Suppressor macrophage treated with lipopolysaccharide for 4 hours (primary cell): ENCODE measurements at regions not wholly inside any gene's neighbourhood (a gene's known extent, or its start where the extent isn't known, plus 50 kb on each side); places are given as distances from the start of the nearest gene placed in this dataset.

ENCODE experiments used
- DNase-seq: peaks from one replicate; pipeline ENCODE4 v3.0.0-alpha.2; 2020

DNA sequence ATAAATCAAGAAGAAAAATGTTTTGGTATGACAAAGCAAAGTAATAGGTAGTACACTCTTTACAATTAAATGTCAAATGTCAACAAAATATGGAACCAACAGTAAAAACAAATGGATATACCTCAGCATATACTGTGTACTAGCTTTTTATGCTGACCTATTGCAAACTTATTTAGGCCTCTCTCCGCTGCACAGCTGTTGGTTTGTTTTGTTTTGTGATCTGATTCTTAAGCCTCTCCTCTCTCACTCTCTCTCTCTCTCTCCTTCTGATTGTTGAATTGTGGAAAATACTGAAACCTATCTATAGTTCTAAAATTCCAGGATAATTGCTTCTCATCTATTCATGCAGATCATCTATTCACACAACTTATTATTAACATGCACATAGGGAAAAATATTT lies 154.9 kb upstream of the ARHGAP28 start:
- DNase-seq, result no peak

DNA sequence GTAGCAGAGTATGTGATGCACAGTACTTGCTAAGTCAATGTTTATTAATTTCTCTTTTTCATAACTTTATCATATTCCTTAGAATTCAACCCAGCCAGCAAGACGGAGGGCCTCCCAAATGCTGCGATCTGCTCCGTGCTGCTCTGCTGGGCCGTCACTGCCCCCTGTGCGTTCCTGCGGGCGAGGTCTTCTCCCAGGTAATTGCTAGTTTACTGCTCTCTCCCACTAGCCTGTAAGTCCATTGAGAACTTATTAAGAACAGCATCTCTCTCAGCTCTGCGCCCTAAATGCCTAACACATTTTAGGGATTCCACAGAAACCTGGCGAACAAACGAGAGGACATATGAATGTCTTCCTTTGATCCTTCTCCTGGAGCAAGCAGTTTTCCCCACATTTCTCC lies 153.6 kb upstream of the ARHGAP28 start:
- DNase-seq, result no peak

DNA sequence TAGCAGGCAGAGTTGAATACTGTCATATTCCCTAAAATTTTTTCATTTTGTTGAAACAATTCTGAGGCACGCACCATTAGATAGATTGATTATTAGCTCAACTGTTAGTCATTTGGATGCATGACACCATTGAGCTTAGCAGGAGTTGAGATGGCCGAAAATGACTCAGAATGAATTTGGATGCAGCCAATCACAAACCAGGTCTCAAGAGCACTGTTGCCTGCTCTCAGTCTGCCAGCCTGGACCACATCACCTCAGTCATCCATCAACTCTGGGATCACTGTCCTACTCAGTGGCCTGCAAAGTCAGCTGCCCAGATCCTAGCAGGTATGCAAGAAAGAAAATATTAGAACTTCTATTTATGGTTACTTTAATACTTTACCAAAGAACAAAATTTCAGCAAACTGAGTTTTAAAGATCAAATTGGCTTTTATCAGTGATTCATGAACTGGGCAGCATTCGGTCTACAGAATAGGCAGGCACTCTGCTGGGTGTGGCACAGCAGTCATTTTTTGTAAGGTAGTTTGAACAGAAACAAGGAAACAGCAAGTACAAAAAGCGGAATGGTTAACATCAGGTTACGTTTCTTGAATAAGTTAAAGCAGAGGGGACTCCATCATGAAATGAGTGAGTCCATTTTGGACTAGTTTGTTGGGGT lies 152.7 kb upstream of the ARHGAP28 start:
- DNase-seq, result no peak

DNA sequence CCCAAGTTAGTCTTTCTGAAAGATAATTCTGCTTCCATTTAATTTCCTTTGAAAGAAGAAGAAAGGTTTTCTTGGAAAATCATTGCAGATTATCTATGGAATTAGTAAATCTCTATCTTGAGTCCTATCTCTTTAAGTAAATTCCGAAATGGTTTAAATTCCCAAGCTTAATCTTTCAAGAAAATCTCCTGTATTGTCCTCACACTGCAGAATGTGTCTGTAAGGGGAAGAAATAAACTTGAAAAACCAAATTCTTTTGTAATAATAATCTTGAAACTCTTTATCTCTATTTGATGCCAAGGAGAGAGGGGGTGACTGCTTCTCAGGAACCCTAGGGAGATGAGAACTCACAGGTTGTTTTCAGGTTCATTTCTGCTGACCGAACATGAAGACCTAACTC lies 150.8 kb upstream of the ARHGAP28 start:
- no peak for DNase-seq

DNA sequence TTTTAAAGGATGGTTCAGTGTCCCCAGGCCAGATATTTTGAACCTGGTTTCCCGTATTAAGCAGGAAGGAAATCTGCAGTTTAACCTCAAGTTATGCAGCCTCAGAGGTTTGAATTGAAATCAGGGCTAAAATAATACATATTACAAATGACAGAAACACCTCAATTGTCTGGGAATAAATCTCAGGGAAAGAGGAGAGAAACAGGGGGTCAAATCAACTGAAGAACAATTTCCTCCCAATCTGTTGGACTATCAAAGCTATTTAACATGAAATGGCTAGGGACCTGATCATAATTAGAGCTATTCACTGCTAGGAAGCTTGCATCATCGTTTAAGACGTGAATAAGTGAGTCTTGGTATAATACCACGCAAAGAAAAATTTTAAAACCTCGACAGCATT lies 150.0 kb upstream of the ARHGAP28 start:
- DNase-seq, result no peak

DNA sequence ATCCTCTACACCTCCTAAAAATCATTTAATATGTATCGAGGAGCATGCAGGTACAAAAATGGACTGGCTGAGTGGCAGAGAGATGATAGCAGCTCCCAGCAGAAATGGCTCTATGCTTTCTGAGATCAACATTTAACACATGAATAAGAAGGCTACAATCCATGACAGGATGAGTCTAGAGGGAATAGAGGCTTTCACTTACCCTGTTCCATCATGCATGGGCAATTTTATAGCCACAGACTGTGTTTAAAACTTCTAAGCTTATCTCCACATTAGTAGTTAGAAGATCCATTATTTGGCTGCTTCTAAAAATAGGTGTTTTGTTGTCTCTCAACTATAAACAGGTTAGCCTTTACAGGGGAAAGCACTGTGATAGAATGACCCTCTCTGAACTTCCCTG lies 149.1 kb upstream of the ARHGAP28 start:
- DNase-seq, result no peak

DNA sequence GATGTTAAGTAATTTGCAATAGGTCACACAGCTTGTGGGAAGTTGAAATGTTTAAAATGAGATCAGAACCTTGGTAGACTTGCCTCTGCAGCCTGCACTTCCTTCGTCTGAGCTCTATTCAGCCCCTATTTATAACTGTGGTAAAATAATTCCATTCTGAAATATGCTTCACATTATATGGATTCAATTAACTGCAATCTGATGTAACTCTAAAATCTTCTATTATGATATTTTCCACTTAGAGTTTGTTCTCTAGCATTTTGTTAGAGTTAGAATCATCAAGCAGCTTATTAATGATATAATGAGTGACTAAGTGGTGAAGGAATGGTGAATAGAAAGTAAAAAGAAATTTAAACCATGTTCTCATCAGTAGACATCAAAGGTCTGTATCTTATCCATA lies 139.6 kb upstream of the ARHGAP28 start:
- no peak for DNase-seq

DNA sequence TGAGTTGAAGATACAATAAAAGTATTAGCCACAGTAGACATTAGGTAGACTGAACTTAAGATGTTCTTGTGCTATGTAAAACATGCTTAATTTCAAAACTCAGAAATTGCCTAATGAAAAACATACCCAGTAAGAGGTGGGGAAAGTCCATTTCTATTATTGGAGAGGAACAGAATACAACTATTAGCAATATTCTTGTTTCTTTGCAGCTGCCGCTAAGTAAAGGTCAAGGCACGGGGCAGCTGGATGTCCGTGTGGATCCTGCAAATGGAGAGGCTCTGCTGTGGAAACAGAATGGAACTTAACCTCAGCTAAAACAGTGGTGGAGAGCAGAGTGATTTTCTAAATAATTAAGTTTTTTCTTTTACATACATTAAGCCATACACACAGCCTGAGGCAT lies 139.2 kb upstream of the ARHGAP28 start:
- DNase-seq, result no peak

DNA sequence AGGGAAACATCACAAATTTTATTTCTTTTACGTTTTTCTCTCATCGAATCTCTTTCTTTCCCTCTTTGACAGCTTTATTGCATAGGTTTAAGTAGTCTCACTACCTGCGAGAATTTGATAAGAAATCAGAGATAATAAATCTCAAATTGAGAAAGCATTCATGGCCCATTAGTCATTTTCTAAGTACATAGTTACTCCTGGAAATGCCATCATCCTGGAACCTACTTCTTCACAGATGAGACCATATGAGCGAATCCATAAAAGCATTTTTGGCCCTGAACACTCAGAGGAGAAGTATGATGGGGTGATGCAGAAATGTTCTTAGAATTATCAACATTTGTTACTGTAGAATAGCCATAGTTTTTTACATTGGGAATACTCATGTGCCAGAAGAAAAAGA lies 138.0 kb upstream of the ARHGAP28 start:
- DNase-seq, result no peak

DNA sequence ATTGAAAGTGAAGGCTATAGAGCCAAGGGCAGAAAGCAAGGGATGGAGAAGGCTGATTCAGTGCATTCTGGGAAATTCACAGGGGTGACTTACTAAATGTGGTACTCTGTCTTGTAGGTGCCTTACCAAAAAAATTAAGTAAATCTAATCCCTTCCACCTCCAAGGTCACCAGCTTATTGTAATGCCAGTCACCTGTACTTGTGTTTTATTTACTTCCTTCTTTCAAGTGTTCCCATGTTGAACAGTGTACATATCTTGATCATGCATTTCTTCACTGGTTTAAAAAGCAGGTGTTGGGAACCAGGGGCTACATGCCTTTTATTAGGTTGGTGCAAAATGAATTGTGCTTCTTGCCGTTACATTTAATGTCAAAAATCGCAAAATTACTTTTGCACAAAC lies 137.0 kb upstream of the ARHGAP28 start:
- no peak for DNase-seq

DNA sequence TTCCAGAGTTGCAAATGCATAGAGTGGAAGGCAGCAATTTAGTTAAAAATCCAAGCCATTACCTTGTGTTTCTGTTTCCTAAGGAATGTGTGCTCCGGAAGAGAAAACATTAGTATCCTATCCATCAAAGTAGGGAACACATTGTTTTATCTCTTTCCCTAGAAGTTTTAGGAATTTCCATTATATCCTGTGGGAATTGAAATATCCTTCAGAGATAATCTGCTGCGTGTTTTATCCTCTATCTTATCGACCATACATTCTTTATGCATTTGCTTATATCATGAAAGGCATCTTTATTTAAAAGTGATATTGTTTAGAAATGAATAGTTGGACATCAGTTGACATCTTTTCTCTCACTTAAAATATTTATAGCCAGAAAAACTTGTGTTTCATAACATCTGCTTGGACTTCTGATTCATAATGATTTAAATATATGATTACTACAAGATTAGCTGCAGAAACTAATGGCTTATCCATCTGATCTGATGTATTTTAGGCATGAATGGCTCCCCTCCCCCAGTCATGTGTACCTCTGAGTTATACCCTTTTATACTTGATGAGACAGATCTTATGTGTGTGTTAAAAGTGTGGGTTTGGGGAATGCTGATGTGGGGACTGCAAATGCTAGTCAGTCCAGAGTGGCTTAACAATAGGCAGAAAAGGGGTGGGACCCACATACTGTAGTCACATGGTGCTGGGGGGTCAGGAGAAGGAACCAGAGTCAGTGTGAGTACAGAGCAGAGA lies 136.2 kb upstream of the ARHGAP28 start:
- DNase-seq, result no peak

DNA sequence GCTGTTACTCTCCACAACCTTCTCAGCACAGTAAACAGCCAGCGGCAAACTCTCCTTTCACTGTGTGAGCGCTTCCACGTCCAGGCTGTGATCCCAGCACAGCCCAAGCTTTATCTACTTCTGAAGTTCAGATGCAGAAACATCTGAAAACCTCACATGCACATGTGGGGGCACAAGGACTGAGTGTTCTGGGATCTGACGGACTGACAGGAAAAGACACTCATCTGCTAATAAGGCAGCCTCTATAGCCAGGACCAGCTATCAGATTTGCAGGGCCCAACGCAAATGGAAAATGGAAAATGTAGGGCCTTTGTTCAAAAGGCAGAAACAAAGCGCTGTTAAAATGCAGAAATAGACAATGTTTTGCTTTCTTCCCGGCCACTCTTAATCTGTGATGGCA lies 133.8 kb upstream of the ARHGAP28 start:
- no peak for DNase-seq

DNA sequence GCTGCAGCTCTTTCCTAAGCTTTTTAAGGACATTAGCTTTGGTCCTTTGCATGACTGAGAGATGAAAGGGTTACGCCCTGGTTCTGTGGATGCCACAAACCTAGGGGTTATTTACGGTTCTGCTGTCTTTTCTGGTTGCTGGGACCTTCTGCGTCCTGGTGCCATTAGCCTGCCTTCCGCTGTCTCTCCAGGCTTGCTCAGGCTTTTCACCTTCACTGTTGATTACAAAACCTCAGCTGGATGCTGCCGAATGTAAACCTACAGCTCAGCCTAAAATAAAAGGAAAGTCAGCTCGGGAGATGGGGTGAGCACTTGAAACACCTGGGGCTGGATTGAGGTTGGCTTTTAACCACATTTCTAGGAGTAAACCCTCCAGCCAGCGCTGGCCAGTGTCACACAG lies 130.9 kb upstream of the ARHGAP28 start:
- no peak for DNase-seq

DNA sequence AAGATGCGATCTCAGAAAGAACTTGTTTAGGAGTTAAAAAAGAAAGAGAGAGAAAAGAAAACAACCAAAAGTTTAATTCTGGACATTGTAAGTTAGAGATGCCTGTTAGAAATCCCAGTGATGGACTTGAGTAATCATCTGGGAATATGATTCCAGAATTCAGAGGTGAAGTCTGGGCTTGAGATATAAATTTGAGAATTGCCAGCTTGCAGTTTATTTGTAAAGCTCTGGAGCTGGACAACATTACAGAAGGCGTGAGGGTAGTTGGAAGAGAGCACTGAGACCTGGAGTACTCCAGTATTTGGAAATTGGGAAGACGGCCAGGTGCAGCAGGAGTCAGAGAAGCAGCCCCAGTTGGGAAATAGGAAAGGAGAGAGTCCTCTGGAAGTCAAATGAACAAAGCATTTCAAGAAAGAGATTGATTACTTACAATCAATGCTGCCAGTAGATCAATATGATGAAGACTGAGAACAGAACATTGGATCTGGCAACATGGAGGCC lies 128.8 kb upstream of the ARHGAP28 start:
- DNase-seq, result no peak

DNA sequence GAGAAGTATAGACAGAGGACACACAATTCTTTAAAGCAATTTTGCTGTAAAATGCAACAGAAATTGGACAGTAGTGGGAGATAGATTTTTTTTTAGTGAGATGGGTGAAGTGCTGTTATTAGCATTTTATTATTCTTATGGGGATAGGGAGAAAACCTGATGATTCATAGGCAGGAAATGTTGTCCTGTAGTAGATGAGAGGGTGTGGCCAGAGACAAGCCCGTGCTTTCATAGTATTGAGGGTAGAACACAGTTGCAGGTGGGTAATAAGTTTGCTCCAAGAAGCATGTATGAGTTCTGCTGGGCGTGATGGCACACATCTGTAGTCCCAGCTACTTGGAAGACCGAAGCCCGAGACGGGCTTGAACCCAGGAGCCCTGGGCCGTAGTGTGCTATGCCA lies 128.3 kb upstream of the ARHGAP28 start:
- no peak for DNase-seq

DNA sequence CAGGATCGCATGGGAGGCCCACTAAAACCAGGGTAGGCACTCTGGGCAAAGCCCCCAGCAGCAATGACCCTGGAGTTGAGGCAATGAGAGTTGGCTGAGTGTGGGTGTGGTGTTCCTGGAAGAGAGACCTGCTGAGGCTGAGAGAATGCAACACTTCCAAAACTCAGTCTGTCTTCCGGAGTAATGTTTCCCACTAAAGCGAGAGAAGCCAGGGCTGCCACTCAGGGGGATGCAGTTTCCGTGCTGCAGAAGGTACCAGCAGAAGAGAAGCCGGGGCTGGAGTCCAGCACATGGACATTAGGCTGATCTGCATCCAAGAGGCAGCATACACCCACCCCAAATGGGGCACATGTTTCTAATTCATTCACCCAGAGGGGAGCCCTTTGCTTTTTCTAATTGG lies 127.2 kb upstream of the ARHGAP28 start:
- DNase-seq, result no peak

DNA sequence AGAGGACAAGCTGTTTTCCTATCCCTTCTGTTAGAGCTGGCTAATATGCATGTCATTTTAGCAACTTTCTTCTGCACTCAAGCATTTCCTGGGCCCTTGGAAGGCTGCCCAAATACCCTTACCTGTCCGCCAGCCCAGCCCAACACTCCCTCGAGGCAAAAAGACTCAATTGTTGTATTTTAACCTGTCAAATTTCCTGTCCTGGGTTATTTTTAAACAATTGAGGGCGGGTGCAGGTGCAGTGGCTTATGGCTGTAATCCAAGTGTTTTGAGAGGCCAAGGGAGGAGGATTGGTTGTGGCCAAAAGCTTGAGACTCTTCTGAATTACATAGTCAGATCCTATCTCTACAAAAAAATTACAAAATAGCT lies 125.0 kb upstream of the ARHGAP28 start:
- no peak for DNase-seq

DNA sequence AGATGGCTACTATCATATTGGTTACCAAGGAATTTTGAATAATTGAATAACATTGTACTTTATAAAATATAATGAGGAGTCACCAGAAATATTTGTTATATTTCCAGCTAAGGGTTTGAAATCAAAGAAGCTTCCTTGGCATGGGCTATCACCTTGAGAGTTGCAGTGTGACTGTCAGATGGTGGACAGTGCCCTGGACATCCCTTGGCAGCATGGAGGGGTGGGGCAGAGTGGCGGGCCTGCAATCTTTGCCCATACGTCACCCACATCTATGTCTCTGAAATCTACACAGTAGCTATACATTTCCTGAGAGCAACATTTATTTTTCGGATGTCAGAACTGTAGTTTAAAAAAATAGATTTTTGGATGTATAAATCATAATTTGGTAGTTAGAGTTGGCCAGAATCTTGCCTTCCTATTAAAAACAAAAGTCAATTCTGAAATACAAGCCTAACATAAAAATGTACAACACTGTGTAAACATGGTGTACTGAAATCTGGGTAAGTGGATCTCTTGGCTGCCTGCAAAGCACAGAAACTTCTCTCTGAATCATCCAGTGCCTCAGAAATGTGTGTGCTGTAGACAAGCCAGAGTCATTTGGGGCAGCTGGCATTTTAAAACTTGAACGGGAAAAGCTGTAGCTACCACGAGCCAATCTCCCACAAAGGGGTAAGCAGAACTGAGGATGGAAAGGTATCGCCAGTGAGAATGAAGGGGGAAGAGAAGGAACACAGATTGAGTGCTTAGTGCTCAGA lies 124.2 kb upstream of the ARHGAP28 start:
- no peak for DNase-seq

DNA sequence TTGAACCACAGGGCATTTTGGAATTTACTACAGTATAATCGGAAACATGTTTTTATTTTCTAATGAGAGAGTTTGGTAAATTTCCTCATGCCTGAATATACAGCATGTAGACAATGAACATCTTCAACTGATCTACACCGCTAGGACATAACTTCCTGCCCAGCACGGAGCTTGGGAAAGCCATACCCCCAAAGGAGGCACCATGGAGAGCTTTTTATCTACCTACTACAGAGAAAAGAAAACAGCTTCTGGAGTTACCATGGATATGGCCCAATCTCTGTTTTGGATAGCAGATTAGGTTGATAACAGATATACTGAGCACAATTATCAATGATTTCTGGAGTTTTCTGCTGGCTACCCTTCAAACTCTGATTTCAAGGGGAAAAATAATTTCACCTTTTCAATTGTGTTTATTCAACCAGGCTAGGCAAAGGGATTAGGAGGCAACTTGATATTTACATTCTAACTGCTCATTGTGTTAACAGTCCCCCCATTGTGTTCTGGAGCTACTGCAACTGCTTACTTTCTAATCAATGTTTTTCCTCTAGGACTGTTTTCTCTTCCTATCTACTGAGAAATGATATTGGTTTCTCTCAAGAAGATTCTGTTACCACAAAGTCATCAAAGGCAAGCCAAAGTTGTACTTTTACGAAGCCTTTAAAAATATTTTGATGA lies 123.0 kb upstream of the ARHGAP28 start:
- no peak for DNase-seq

DNA sequence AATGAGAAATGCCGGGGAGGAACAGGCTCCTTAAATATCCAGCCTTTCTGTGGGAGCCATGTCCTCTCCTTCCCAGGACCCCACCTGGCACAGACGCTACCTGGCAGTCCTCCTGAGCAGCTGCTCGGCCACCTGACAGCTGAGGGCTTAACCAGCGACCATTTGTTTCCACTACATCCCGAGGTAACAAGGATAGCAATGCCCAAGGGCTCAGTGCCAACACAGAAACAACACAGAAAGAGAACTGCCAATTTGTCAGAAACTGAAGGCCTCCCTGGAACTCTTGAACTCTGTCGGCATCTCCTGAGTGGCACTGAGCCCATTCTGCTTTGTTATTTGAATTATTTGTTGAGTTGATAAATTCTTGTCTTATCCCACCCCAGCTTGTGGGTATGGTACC lies 122.2 kb upstream of the ARHGAP28 start:
- no peak for DNase-seq

DNA sequence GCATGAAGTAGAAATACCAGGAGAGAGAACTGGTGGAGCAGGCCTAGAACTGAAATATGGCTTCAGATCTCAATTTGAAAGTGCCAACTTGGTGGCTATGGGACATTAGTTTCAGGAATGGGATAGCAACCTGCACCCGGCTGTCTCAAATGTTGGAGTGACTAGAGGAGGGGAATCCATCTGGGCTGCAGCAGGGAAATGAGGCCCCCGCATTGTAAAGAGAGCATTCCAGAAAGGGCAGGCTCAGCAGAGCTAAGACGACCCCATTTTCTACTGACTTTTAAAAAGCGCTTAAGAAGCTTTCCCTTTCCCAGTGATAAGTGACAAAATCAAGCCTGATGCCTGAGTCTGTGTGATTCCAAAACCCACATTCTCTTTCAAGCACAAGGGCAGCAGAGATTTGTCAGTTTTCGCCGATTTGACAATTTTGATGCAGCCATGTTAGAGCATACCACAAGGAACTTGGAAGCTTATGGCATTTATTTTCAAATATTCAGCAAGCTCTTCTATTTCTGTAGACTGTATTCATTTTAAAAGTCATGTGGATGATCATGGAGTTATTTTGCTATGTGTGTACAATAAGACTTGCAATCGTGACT lies 119.8 kb upstream of the ARHGAP28 start:
- DNase-seq, result no peak

DNA sequence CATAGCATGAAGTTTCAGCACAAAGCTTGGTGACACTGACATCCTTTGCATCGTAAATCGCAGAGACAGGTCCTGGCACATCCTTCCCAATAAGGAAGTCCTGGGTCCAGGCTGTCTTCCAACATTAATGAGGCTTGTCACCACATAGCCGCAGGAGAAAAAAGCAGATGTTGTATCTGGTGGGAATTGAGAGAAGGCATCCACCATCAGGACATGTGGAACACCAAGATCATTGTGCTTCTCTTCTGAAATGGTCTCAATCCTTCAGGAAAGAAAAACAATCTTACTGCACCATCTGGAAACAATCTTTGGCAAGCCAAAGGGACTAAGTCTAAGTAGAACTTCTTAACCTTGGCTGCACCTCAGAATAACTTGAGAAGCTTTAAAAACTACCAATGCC lies 119.0 kb upstream of the ARHGAP28 start:
- DNase-seq, result no peak

DNA sequence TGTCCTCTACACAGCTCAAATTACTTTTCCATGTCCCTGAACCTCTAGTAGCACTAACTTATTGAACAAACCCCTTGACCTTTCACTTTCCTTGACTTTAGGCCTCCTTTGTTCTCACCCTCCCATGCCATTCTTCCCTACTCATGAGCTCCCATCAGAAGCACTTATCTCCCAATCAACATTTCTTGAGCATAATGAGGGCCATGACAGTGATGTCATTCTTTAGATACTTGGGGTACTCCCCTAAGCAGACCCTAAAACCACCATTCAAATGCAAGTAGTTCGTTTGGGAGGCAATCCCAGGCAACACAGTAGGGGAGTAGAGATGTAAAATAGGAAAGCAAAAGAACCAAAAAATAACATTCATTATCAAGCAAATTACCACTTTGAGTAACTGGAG lies 115.9 kb upstream of the ARHGAP28 start:
- no peak for DNase-seq
